Nucleus accumbens (tissue), 56 donors: ENCODE measurements at regions not wholly inside any gene's neighbourhood (a gene's known extent, or its start where the extent isn't known, plus 50 kb on each side); places are given as distances from the start of the nearest gene placed in this dataset.

Experiments used
- DNase-seq, 56 donors: peaks; one replicate each; lab custom pipeline; 2025; lab: John Stamatoyannopoulos, UW

DNA sequence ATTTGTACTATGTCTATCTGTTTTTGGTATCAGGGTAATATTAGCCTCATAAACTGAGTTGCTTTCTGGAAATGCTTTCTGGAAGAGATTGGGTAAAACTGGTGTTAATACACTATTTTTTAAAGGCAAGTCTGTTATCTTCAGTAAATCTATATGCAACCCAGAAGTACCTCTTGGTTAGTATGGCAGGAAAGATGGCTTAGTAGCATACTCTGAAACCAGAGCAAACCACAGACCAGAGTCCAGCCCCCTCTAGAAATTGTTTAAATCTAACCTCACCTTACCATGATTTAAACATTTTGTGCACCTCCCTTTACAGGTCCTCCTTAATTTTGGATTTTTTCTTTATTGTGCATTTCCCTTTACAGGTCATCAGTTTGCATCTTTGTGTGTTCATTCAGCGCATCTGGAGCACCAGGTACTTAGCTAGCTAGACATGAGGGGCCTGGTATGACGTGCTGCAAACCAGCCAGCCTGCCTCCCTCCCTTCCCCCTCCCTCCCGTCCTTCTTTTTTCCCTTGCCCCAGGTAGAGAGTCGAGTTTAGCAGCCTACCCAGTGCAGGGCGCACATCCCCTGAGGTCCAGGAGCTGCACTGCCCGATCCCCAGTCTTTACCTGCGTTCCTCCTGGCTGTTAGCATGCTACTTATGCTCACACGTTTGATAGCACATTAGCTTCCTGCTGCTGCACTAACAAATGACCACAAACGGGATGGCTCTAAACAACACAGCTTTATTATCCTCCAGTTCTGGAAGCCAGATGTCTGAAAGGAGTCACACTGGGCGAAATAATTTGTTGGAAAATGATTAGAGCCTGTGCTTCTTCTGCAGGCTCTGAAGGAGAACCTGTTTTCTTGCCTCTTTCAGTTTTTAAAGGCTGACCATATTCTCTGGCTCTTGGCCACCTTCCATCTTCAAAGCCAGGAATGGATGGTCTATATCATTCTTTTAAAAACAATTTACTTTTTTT, 299.9 kb upstream of the HABP2 start:
- no peak for DNase-seq

GRCh38 chr10:113259576-113260226, 293.2 kb upstream of the HABP2 start:
- no peak for DNase-seq

DNA sequence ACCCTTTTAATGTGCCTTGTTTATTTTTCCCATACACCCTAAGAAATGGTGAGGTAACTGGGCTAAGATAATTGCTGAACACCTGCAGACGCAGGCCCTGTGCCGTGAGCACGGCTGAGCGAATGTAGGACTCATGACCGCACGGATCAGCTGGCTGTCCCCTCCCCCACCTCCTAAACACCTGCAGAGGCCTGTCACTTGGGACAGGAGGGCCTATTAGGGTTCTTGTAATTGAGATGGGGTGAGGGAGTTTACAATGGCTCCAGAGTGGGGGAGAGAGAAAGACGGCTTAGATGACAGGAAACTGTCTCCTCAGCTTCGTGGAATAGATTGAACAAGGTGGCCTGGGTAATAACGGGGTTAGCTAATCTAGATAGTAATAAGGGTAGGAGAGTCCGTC, 291.7 kb upstream of the HABP2 start:
- no peak for DNase-seq

GRCh38 chr10:113261611-113262091, 291.2 kb upstream of the HABP2 start:
- DNase-seq, result no peak

GRCh38 chr10:113263056-113263455, 289.8 kb upstream of the HABP2 start:
- DNase-seq, result no peak

- no peak for DNase-seq
Measured at GRCh38 chr10:113264333-113265131, 288.3 kb upstream of the HABP2 start.

GRCh38 chr10:113266147-113266546, 286.7 kb upstream of the HABP2 start:
- no peak for DNase-seq

DNA sequence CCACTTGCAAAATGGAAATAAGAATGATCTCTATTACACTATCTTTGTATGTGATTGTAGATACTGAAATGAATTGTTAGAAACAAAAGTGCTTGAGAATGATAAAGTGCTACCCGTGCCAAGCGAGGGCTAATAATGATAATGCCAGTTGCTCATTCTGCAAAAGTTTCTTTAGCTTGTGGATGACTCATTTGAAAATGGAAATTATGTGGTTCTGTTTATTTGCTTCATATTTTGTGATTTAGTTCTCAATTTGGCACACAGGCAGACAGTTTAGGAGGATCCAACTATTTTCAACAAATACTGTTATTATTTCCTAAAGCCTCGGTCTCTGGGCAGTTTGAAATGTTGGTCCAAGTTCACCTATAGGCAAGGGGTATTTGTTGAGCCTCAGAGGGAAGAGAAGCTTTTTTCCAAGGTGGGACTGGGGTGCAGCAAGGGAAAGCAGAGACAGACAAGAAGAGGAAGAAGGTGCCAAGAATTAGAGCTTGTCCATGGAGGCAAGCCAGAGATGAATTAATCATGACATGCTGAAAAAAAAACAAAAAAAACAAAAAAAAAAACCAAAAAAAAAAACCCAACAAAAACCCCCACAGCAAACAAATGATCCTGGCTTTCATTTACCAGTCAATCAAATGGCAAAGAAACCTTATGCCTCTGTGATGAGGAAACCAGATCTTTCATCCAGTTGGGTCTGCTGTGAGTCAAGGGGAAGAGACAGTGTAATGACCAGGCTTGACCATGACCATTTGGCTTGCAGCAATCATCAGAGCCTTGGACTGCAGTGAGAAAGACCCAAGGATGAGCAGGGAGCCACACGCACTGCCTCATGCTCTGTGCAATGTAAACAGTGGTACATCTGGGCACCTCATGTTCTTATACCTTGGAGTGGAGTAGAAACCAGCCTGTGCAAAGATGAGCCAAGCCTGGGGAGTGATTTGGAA, 285.0 kb upstream of the HABP2 start:
- DNase-seq, result no peak

DNA sequence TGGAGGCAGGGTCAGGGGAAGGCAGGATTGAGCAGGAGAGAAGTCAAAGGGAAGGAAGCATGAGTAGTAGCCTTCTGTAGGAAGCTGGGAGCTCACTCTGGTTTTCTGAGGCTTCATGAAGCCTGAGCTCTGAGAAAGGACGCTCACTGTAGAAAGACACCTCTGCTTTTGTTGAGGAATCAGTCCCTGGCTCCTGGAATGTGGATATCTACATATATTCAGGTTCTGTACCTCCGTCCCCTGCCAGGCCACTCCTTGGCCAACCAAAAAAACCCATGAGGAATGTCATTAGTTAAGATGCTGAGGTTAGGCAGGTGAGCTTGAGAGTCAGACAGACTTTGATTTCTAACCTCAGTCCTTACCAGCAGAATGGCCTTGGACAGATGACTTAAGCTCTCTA, 283.5 kb upstream of the HABP2 start:
- DNase-seq, result no peak

DNA sequence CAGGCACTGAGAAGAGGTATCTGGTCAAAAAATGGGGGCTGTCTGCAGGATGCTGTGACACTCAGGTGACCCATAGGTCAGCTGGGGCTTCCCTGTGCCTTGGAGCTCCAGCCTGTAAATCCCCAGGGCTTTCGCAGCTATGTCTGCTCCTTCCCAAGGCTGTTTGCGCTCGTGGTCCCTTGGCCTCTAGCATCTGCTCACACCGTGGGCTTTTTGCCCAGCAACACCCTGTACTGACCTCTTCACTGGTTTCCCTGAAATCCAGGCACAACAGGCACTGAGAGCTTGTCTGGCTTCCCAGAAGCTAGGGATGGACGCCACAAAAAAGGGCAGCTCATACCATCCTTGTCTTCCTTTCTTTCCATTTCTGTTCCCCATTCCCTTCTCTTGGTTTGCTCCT, 280.3 kb upstream of the HABP2 start:
- peak in 1 of 56 donors; percentile 3 for DNase-seq

DNA sequence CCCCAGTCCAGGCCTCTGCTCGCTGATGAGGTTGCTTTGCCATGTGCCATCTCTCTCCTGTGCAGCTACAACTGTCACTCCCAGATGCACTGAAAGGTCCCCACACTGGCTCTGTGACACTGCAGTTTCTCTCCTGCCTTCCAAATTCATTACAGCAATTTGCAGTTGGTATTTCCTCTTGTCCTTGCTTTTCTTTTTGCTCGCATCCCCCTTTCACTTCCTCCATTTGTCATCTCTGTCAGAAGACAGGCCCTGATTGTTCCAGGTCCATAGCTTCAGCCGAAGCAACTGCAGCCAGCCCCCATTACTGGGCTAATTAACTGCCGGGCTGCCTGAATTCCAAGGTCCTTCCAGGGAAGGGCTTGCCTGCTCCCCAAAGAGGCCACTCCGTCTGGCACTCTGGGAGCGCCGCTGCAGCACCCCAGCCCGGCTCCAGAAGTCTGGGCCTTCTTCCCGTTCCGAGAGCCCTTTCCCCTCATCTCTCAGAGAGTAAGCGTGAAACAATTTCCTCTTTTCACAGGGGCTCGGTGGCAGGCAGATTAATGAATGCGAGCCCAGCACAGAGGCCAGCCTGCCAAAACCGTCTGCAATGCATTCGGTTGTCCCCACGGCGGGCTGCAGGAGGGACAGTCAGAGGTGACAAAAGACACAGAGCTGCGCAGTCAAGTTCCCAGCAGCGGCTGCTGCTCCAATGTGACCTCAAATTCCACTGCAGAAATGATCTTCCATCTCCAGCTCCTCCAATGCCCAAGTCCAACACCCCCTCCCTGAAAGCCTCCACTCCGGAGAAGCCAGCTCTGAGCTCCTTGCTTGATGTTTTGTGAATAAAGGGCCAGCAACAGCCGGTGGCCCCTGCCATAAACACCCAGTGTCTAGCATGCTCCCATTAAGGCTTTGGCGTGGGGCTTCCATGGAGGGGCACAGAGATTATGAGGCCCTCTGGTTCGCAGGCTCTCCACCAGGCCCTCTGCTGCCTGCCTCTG, 279.4 kb upstream of the HABP2 start:
- DNase-seq, result peak in 52 of 56 donors; percentile 5 to 86 (median 46)

DNA sequence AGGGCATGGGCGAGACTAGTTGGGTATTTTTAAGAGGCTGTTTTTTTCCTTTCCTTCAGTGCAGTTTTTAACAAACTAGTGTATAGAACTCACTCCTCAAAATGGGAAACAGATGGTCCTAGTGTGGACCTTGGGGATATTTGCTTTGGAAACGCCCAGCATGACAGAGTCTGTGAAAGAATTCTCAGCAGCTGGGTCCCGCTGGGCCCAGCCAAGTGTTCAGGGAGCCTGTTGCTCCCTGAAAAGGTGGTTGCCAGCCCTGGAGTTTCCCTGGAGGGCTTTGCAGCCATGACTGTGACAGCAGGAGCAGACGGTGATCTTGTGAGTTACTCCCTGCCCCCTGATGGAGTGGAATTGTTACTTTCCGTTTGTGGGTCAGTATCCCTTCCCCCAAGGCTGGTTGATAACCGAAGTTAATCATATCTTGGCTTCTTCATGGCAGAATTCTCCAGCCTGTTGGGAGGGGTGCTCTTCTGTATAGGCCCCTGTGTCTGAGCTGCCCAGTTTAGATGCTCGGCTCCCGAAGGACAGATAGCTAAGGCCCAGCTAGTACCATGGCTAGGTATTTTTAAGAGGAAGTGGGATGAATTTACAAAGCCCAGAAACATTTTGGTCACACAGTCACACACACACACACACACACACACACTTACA, 278.6 kb upstream of the HABP2 start:
- no peak for DNase-seq

DNA sequence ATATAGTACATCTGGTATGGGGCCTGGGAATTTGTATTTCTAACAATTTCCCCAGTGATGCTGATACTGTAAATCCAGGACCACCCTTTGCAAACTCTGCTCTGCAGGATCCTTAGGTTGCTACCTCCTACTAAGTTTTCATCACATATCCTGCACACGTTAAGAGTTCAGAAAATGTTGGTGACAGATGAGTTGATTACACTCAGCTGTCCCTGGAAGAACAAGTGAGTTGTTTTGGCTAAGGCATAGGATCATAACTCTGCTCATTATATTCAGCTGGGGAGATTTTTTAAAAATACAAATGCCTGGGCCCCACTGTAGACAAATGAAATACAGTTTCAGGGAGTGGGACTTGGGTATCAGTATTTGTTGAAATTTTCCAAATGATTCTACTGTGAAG, 274.6 kb upstream of the HABP2 start:
- DNase-seq, result no peak

DNA sequence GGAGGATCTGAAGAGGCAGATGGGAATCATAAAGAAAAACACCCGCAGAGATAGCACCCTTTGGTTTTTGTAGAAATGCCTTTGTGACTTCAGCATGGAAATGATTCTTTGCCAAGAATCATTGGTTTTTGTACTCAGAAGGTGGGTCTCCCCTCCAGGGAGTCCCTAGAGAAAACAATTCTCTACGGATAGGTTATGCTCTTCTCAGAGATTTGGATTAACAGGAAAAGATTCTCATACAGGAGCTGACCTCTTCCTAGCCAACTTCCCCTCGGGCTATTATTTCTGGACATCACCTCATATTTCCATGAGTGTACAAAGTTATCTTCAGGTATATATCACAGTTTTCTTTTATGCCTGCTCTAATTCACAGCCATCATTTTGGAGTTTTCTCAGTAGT, 274.2 kb upstream of the HABP2 start:
- DNase-seq, result no peak

DNA sequence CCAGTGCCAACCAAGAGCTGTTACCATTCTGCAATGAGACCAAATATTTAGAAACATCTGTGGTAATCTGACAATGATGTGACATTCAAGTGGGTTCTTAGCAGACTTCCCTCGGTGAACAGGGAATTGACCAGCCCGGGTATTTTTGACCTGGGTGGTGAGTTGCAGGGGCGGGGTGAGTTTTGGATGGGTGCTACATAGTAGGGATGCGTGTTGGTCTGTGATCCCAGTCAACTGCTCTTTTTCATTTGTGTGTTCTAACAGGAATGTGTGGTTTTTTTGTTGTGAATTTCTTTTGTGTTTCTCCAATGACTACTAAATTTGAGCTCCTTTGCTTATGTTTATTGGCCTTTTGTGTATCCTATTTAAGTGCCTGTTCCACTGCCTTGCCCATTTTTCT, 273.6 kb upstream of the HABP2 start:
- no peak for DNase-seq

DNA sequence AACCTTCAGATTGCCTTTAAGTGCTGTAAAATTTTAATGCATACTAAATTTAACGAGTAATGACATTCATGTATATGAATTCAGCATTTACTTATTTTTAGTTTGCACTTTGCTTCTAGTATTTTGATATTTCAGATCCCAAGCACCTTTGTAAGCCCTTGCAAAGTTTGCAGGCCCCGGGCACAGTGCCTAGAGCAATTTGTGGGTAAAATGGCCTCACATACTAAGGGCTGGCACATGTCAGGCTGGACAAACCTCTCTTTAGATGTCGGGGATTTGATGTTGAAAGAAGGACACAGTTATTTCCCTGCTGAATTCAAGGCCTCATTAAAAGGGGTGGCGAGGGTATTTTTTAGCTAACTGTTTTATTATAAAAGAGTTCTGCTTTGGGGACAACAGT, 270.3 kb upstream of the HABP2 start:
- peak in 3 of 56 donors; percentile 3 to 33 (median 9) for DNase-seq

- DNase-seq, result no peak
Measured at GRCh38 chr10:113283189-113283588, 269.7 kb upstream of the HABP2 start.

DNA sequence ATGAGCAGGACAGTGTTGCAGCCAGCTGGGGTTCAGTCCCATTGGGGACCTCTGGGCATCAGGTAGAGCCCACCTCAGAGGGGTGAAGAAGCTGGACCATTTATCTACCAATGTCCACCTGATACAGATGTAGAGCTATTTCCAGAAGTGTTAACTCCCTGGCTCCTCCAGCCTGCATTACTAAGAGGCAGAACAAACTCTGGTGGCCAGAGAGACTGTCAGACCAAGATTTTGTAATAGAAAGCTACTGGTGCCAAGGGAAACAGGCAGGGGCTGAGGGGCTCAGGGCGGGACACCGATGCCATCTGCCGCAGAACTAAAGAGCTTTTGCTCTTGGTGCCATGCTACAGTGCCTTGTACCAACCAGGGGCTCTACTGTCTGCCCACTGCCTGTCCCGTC, 268.2 kb upstream of the HABP2 start:
- no peak for DNase-seq
